ENCODE measurements at regions not wholly inside any gene's neighbourhood (a gene's known extent, or its start where the extent isn't known, plus 50 kb on each side); places are given as distances from the start of the nearest gene placed in this dataset.

- TF ChIP-seq ZNF274 (IDR thresholded peaks at IDR 0.05; ENCODE audit: low read depth, low read length) (no peak), SUZ12 (IDR thresholded peaks at IDR 0.05; ENCODE audit: extremely low read depth, insufficient read depth, insufficient read length) (no peak)
Measured at GRCh38 chr2:121095257-121096080, 189.5 kb downstream of the TFCP2L1 start.
